Skeletal muscle satellite cell (primary cell): ENCODE measurements at regions not wholly inside any gene's neighbourhood (a gene's known extent, or its start where the extent isn't known, plus 50 kb on each side); places are given as distances from the start of the nearest gene placed in this dataset.

Source experiments
- H3K27me3 ChIP-seq: 2 replicates; pipeline ENCODE4 v1.7.0; 2013; ENCODE audit warnings: low read length; ENCODE audit not compliant: control insufficient read depth, insufficient read depth
- H3K36me3 ChIP-seq: 2 replicates; pipeline ENCODE4 v1.7.0; 2013; ENCODE audit warnings: mild to moderate bottlenecking, control low read depth, low read length; ENCODE audit not compliant: insufficient read depth
- H3K4me1 ChIP-seq: 2 replicates; pipeline ENCODE4 v1.7.0; 2013; ENCODE audit warnings: low read length; ENCODE audit not compliant: control insufficient read depth, insufficient read depth
- H3K4me2 ChIP-seq: 2 replicates; pipeline ENCODE4 v1.7.0; 2013; ENCODE audit warnings: mild to moderate bottlenecking, low read length
- H3K4me3 ChIP-seq: 2 replicates; pipeline ENCODE4 v1.7.0; 2013; ENCODE audit warnings: low read length
- H3K9ac ChIP-seq: 2 replicates; pipeline ENCODE4 v1.7.0; 2013; ENCODE audit warnings: mild to moderate bottlenecking, low read depth, low read length, moderate library complexity
- H3K9me3 ChIP-seq: replicated peaks from 2 replicates; pipeline ENCODE4 v1.7.0; 2013; ENCODE audit warnings: mild to moderate bottlenecking, control low read depth, low read length

- Histone ChIP-seq H3K4me2 (no peak overlapping the region), H3K4me1 (no peaks in the 10 kb centered on the region), H3K9ac (no peak overlapping the region), H3K27me3 (no peaks in the 10 kb centered on the region), H3K36me3 (no peaks in the 10 kb centered on the region), H3K4me3 (no peak overlapping the region), H3K9me3 (peaks cover 6% of the 10 kb centered on the region)
These were observed 551.4 kb downstream of the SLITRK6 start for GRCh38 chr13:85247780-85248179.

- Histone ChIP-seq H3K9me3 (peaks cover 6% of the 10 kb centered on the region), H3K27me3 (no peaks in the 10 kb centered on the region), H3K4me3 (no peak overlapping the region), H3K36me3 (no peaks in the 10 kb centered on the region), H3K4me1 (no peaks in the 10 kb centered on the region), H3K4me2 (no peak overlapping the region), H3K9ac (no peak overlapping the region)
These were observed 555.4 kb downstream of the SLITRK6 start for GRCh38 chr13:85243831-85244230.

DNA sequence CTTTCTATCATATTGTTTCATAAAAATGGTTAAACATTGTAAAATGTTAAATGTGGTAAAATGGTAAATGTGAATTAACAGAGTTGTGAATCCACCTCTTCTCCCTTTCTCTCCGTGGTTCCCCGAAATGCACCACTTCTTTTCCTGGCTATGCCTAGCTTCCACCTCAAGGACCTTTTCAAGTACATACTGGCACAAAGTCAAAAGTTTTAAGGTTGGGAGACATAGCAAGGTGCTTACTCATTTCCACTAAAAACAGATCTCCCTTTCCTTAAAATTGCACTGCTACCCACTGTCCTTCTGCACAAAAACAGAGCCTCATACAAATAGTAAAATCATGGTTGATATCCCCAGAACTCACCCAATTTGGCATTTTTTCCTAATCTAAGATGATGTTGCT is 558.2 kb downstream of the SLITRK6 start:
- Histone ChIP-seq H3K4me3 (no peak overlapping the region), H3K27me3 (no peaks in the 10 kb centered on the region), H3K36me3 (no peaks in the 10 kb centered on the region), H3K9ac (no peak overlapping the region), H3K4me1 (no peaks in the 10 kb centered on the region), H3K9me3 (peaks cover 2% of the 10 kb centered on the region), H3K4me2 (no peak overlapping the region)

DNA sequence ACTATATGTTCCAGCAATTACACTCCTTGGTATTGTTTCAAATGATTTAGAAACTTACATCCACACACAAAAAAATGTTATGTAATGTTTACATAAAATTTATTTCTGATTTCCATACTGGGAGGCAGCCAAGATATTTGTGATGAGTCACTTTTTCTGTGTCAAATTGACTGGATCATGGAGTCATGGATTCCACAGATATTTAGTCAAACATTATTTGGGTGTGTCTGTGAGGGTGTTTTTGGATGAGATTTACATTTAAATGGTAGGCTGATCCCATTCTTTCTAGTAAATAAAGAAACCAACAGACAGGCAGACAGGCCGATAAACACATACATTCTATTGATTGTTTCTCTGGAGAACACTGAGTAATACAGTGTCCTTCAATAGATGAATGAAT is 562.8 kb downstream of the SLITRK6 start:
- no peaks in the 10 kb centered on the region for H3K4me1 ChIP-seq
- no peaks in the 10 kb centered on the region for H3K36me3 ChIP-seq
- H3K9me3 ChIP-seq: no peaks in the 10 kb centered on the region
- H3K27me3 ChIP-seq: no peaks in the 10 kb centered on the region
- no peak overlapping the region for H3K4me3 ChIP-seq
- no peak overlapping the region for H3K9ac ChIP-seq
- H3K4me2 ChIP-seq: no peak overlapping the region

- Histone ChIP-seq H3K4me2 (no peak overlapping the region), H3K9ac (no peak overlapping the region), H3K36me3 (no peaks in the 10 kb centered on the region), H3K27me3 (no peaks in the 10 kb centered on the region), H3K4me3 (no peak overlapping the region), H3K9me3 (no peaks in the 10 kb centered on the region), H3K4me1 (no peaks in the 10 kb centered on the region)
These were observed 568.5 kb downstream of the SLITRK6 start for GRCh38 chr13:85230691-85231093.

DNA sequence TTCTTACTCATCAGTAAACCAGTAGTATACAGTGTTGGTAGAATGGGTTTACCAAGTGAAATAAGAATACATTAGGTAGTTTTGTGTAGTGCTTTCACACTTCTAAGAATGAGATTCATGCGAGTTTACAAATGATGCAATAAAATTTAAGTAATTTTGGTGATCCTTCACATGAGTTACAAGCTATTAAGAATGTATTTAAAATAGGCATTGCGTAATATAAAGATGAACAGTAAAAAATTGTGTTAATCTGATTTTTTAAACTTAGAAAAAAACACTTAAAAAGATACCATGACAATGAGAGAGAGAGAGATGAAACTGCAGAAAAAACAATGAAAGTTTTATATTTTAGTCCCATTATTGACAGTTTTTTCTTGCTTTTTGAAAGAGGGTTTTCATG is 570.5 kb downstream of the SLITRK6 start:
- Histone ChIP-seq H3K36me3 (no peaks in the 10 kb centered on the region), H3K9ac (no peak overlapping the region), H3K27me3 (no peaks in the 10 kb centered on the region), H3K4me2 (no peak overlapping the region), H3K9me3 (no peaks in the 10 kb centered on the region), H3K4me1 (no peaks in the 10 kb centered on the region), H3K4me3 (no peak overlapping the region)

GRCh38 chr13:85223883-85224656 is 575.1 kb downstream of the SLITRK6 start:
- no peaks in the 10 kb centered on the region for H3K36me3 ChIP-seq
- no peaks in the 10 kb centered on the region for H3K4me1 ChIP-seq
- no peaks in the 10 kb centered on the region for H3K9me3 ChIP-seq
- H3K4me3 ChIP-seq: no peak overlapping the region
- H3K27me3 ChIP-seq: no peaks in the 10 kb centered on the region
- no peak overlapping the region for H3K4me2 ChIP-seq
- H3K9ac ChIP-seq: no peak overlapping the region

DNA sequence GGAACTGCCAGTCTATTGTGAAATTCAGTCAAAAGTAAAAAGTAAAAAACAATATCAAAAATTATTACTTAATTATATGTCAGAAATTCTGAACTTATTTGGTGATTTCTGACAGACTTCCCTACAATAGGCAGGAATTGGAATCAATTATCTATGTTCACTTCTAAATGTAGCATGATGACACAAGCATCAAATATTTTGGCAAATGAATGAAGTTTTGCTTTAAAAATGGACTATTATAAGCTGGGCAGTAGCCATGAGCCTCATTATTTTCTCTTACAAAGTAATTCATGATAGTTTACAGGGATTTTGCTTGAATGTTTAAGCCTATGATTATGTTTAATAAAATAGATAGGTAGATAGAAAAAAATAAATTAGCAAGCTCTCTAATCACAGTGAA is 582.6 kb downstream of the SLITRK6 start:
- H3K27me3 ChIP-seq: no peaks in the 10 kb centered on the region
- H3K9me3 ChIP-seq: no peaks in the 10 kb centered on the region
- no peaks in the 10 kb centered on the region for H3K36me3 ChIP-seq
- no peak overlapping the region for H3K9ac ChIP-seq
- H3K4me3 ChIP-seq: no peak overlapping the region
- no peak overlapping the region for H3K4me2 ChIP-seq
- no peaks in the 10 kb centered on the region for H3K4me1 ChIP-seq

- no peaks in the 10 kb centered on the region for H3K27me3 ChIP-seq
- no peak overlapping the region for H3K4me3 ChIP-seq
- no peak overlapping the region for H3K4me2 ChIP-seq
- H3K4me1 ChIP-seq: no peaks in the 10 kb centered on the region
- H3K9me3 ChIP-seq: peaks cover 12% of the 10 kb centered on the region
- no peak overlapping the region for H3K9ac ChIP-seq
- H3K36me3 ChIP-seq: no peaks in the 10 kb centered on the region
These were observed 586.5 kb downstream of the SLITRK6 start for GRCh38 chr13:85212692-85213091.

DNA sequence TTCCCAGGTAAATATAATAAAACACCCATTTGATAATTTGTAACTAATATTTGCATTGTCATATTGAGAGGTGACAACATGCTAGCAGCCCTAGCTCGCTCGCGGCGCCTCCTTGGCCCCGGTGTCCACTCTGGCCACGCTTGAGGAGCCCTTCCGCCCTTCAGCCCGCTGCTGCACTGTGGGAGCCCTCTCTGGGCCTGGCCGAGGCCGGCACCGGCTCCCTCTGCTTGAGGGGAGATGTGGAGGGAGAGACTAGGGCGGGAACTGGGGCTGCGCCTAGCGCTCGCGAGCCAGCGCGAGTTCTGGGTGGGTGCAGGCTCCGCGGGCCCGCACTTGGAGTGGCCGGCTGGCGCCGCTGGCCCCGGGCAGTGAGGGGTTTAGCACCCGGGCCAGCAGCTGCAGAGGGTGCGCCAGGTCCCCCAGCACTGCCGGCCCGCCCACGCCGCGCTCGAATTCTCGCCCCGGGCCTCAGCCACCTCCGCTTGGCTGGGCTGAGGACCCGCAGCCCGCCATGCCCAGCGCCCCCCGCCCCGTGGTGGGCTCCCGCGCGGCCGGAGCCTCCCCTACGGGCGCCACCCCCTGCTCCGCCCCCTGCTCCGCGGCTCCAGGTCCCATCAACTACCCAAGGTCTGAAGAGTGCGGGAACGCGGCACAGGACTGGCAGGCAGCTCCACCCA is 594.4 kb downstream of the SLITRK6 start:
- peaks cover 8% of the 10 kb centered on the region for H3K9me3 ChIP-seq
- no peak overlapping the region for H3K4me2 ChIP-seq
- H3K4me1 ChIP-seq: no peaks in the 10 kb centered on the region
- H3K27me3 ChIP-seq: no peaks in the 10 kb centered on the region
- no peak overlapping the region for H3K9ac ChIP-seq
- H3K4me3 ChIP-seq: no peak overlapping the region
- H3K36me3 ChIP-seq: no peaks in the 10 kb centered on the region

DNA sequence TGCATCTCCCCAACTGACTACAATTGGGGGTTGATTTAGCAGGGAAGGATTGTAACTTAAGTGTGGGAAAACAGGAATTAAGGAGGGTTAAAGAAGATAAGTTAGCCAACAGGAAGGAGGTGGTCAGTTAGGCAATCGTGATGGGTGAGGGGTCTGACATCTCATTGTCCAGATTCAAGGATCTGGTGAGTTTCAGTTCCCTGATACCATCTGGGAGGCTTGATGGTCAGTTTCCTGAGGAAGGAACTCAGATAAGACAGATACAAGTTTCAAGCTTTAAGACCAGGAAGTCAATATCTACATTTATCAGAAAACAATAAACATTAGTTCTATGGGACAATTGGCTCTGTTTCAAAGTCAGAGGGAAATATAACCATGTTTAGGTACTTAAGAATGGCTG is 601.8 kb downstream of the SLITRK6 start:
- Histone ChIP-seq H3K9ac (no peak overlapping the region), H3K27me3 (no peaks in the 10 kb centered on the region), H3K4me2 (no peak overlapping the region), H3K9me3 (no peaks in the 10 kb centered on the region), H3K36me3 (no peaks in the 10 kb centered on the region), H3K4me3 (no peak overlapping the region), H3K4me1 (no peaks in the 10 kb centered on the region)

DNA sequence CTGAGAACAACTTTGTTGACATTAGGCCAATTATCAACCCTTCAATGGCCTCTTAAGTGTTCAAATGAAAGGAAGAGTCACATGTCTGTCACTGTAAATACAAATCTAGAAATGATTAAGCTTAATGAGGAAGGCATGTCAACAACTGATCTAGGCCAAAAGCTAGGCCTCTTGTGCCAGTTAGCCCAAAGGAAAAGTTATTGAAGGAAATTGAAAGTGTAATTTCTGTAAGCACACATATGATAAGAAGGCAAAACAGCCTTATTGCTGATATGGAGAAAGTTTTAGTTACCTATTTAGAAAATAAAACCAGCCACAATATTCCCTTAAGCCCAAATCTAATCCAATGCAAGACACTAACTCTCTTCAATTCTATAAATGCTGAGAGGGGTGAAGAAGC is 604.7 kb downstream of the SLITRK6 start:
- no peaks in the 10 kb centered on the region for H3K36me3 ChIP-seq
- no peak overlapping the region for H3K4me2 ChIP-seq
- no peaks in the 10 kb centered on the region for H3K4me1 ChIP-seq
- H3K4me3 ChIP-seq: no peak overlapping the region
- H3K27me3 ChIP-seq: no peaks in the 10 kb centered on the region
- no peaks in the 10 kb centered on the region for H3K9me3 ChIP-seq
- H3K9ac ChIP-seq: no peak overlapping the region
